ENCODE measurements at regions not wholly inside any gene's neighbourhood (a gene's known extent, or its start where the extent isn't known, plus 50 kb on each side); places are given as distances from the start of the nearest gene placed in this dataset.
"Not testable (repeated sequence)": the region's sequence is repeated elsewhere in the genome, so short reads cannot be mapped to it uniquely, and the experiment has no call there.

GRCh38 chr17:63267846-63268245 lies 178.3 kb downstream of the CYB561 start:
- DNase-seq = no peak

- DNase-seq = no peak
These were observed 177.3 kb downstream of the CYB561 start for GRCh38 chr17:63268827-63269226.

GRCh38 chr17:63270610-63271009 lies 175.5 kb downstream of the CYB561 start:
- no peak for DNase-seq

GRCh38 chr17:63274146-63274545 lies 172.0 kb downstream of the CYB561 start:
- no peak for DNase-seq

GRCh38 chr17:63275318-63275970 lies 170.7 kb downstream of the CYB561 start:
- no peak for DNase-seq

GRCh38 chr17:63275971-63276745 lies 169.9 kb downstream of the CYB561 start:
- DNase-seq = no peak

GRCh38 chr17:63276821-63277220 lies 169.3 kb downstream of the CYB561 start:
- no peak for DNase-seq

GRCh38 chr17:63277629-63278028 lies 168.5 kb downstream of the CYB561 start:
- no peak for DNase-seq

GRCh38 chr17:63278728-63279442 lies 167.2 kb downstream of the CYB561 start:
- no peak for DNase-seq

GRCh38 chr17:63279498-63280230 lies 166.4 kb downstream of the CYB561 start:
- DNase-seq = no peak

GRCh38 chr17:63282455-63282854 lies 163.7 kb downstream of the CYB561 start:
- DNase-seq = no peak

- DNase-seq = no peak
These were observed 160.6 kb downstream of the CYB561 start for GRCh38 chr17:63285551-63285950.

- DNase-seq = no peak
These were observed 159.9 kb downstream of the CYB561 start for GRCh38 chr17:63286254-63286653.

- not testable (repeated sequence) for DNase-seq
These were observed 159.1 kb downstream of the CYB561 start for GRCh38 chr17:63287006-63287405.

GRCh38 chr17:63289931-63290330 lies 156.2 kb downstream of the CYB561 start:
- DNase-seq = no peak

GRCh38 chr17:63290351-63290750 lies 155.8 kb downstream of the CYB561 start:
- DNase-seq = no peak

GRCh38 chr17:63290784-63291183 lies 155.3 kb downstream of the CYB561 start:
- DNase-seq = no peak

- no peak for DNase-seq
These were observed 154.8 kb downstream of the CYB561 start for GRCh38 chr17:63291258-63291657.

GRCh38 chr17:63292421-63292820 lies 153.7 kb downstream of the CYB561 start:
- DNase-seq = no peak

- DNase-seq = no peak
These were observed 152.6 kb downstream of the CYB561 start for GRCh38 chr17:63293323-63294075.

- no peak for DNase-seq
These were observed 151.3 kb downstream of the CYB561 start for GRCh38 chr17:63294776-63295175.

GRCh38 chr17:63295288-63295687 lies 150.8 kb downstream of the CYB561 start:
- DNase-seq = no peak
